Gastrocnemius medialis (tissue), 4 donors: ENCODE measurements at regions not wholly inside any gene's neighbourhood (a gene's known extent, or its start where the extent isn't known, plus 50 kb on each side); places are given as distances from the start of the nearest gene placed in this dataset.

ENCODE experiments used
- CTCF ChIP-seq, 5 experiments: fragments of 450-650 bp in 3 of 5; fragments of 200-600 bp in 2 of 5; sonication (generic) in 2 of 5; IDR thresholded peaks in 4 of 5; conservative IDR thresholded peaks in 1 of 5; 1 replicate in 4 of 5; 2 replicates in 1 of 5; pipeline ENCODE4 v1.5.1; 2016 to 2019; ENCODE audit warnings: antibody characterized with exemption in 5 of 5, mild to moderate bottlenecking in 3 of 5, moderate library complexity in 3 of 5
- POLR2A ChIP-seq, 2 donors: fragments of 450-650 bp; IDR thresholded peaks; one replicate each; pipeline ENCODE4 v1.6.1; 2017; ENCODE audit warnings: antibody characterized with exemption in 2 of 2, mild to moderate bottlenecking in 2 of 2, moderate library complexity in 2 of 2

GRCh38 chr1:164921493-164921892 lies 362.5 kb downstream of the PBX1 start:
- TF ChIP-seq CTCF (IDR thresholded peaks at IDR 0.05 in 4 of 5, conservative IDR thresholded peaks at IDR 0.05 in 1 of 5) (no peak), POLR2A (IDR thresholded peaks at IDR 0.05) (no peak)
